Stimulated activated CD4-positive, alpha-beta T cell treated with anti-CD3 and anti-CD28 coated beads, TNF-alpha, amount 100 ng/mL, for 1 hour (primary cell): ENCODE measurements at regions not wholly inside any gene's neighbourhood (a gene's known extent, or its start where the extent isn't known, plus 50 kb on each side); places are given as distances from the start of the nearest gene placed in this dataset.

Source experiments
- DNase-seq, 3 donors: peaks; one replicate each; pipeline ENCODE4 v3.0.0-alpha.2; 2020; ENCODE audit warnings: low read depth in 3 of 3, low spot score in 1 of 3

DNA sequence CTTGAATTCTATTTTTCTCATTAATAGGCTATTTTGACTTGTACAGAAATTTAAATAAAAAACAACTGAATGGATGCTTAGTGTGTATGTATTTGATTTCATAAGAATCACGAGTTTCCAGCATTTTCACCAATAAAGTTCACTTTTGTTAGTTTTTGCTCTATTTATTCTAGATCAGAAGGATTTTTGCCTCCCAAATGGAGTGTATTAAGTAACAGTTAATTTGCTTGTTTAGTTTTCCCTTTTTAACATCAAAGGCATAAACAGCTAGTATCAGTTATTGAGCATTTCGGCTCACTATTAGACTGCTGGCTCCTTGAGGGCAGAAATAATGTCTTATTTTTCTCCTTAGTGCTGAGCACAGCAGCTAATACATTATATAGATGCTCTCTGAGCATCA, 414.1 kb downstream of the FGF9 start:
- DNase-seq, result no peak

DNA sequence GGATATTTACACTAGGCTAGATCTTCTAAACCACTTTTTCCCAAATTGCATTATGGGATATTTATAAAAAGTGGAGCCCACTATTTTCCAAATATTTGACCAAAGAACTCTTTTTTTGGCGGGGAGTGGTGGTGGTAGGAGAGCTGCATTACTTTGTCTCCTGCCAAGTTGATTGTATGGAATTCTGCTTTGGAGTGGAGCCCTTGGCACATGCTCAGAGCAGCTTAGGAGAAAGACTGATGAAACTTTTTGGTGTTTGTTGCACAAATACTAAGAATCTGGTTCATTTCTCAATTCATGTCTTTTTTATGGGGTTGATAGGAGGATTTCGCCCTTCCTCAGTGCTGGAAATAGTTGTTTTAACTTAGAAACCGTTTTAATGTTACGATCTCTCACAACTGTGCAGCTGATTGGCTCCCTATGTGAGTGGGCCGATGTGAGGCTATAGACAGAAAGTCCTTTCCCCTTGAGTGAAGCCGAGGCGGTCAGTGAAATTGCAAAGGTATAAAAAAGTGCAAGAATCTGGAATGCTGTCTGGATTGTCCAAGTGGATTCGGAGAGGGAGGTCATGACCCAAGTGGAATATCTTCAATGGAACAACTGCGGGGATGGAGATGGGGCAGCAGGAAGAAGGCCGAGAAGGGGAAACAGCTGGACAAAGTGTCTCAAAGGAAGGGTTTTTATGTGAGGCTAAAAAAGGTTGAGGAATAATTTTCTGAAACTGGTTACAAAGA, 415.9 kb downstream of the FGF9 start:
- DNase-seq, result no peak

DNA sequence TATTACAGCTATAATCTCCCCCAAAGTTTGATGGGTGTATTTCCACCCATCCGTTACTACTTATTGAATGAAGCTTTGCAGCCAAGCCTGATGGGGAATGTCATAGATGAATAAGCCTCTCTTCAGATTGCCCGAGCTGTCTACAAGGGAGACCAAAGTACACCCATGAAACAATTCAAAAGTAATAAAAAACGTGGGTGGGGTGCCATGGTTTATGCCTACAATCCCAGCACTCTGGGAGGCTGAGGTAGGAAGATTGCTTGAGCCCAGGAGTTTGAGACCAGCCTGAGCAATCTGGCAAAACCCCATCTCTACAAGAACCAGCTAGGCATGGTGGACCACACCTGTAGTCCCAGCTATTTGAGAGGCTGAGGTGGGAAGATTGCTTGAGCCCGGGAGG, 419.2 kb downstream of the FGF9 start:
- no peak for DNase-seq

DNA sequence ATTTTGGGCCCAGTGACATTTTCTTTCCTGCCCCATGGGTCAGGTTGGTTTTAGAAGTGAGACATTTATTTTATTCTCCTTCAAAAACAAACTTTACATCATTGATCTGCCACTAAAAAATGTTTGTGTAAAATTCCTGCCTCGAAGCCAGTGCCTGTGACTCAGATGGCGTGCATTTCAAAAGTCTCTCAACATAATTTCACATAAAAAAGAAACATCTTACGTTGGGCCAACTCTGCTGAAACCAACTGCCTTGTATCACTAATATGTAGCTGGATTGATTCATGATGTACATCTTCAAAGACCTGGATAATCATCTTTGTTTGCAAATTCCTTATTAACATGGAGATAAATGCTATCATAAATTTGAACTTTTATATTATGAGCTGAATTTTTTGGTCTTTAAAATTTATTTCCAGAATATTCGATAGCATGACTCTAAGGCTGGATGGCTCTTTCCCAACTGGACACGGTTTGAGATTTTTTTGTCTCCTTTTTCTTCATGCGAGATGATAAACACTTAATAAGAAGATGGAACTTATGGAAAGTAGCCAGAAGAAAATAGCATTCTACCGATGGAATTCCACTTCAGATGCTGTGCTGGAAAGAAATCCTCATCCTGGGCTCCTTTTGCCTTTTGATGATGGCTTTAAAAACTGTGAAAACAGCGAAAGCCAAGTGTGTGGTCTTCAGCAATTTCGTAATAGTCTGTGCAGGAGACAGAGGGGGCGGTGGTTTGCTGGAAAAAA, 420.5 kb downstream of the FGF9 start:
- no peak for DNase-seq

DNA sequence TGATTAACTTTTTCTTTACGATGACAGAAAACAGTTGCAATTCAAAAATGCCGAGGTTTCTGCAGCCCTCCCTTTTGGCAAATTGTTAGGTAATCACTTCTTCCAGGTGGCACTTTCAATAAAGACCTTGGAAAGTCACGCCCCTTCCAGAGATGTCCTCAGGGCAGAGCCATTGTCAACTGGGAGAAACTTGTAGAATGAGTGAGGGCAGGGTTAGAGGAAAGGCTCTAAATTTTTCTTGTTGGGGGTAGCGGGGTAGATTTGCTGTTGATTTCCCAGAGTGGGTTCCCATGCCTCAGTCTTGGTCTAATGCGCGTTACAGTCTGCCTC, 421.1 kb downstream of the FGF9 start:
- no peak for DNase-seq

DNA sequence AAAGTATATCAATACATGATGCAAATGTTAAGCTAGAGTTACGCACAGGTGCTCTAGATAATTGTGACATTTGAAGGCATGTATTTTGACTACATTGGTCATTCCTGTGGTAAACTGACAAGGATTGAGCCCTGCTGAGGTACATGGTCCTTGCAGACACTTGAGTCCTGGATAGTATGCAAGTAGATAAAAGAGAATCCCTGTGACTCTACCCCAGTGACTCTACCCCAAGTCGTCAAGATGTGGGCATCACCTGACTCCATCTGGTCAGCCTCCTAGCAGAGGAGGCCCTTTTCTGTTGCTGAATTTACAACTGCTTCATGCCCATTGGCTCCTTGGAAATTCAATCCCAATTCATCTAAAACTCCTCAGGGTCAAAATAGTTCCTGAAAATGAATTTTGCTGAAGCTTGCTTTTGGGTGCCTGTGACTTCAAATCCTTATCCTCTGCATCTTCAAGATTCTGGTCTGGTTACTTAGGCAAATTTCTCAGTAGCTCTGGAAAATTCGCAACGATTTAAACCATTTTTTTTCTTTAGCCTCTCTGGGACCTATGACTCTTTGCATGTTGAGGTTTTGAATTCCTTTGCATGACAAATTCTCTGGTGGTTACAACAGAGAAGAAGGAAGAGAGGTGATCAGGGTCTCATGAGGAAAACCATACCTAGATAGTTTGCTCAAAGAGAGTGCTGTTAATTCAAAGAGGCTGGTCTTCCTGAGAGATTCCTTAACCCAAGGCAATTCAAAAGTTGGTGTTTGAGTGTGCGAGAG, 422.1 kb downstream of the FGF9 start:
- DNase-seq, result no peak

DNA sequence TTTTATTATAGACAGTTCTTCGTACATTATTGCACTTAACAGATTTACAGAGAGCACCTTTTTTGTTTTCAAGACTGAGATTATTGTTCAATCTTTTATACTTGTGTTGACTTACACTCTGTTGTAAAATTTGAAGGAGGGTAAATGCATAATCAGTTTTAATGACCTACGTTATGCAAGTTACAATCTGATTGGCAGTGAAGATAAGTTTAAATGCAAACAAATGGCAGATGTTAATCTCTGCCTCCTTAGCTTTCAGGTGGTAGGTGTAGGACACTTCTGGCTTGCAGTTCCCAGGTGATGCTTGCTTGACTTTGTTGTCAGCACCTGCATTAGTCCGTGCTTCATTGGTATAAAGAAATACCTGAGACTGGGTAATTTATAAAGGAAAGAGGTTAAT, 424.9 kb downstream of the FGF9 start:
- no peak for DNase-seq

DNA sequence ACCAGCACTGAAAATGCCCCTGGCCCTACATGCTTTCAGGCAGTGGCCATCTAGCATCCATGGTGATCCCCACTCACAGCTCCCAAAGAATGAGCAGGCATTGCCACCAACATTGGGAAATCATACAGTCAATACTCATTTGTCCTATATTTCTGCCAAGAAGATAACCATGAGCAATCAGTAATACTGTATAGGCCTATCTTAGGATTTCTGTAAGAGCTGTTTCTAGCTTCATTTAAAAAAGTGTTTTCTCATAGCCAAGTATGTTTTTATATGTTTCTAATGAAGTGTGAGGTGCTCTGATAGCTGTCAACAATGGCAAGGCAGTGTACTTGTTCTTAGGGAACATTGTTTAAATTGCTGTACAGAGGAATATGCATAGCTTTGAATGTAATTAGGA, 428.7 kb downstream of the FGF9 start:
- no peak for DNase-seq

DNA sequence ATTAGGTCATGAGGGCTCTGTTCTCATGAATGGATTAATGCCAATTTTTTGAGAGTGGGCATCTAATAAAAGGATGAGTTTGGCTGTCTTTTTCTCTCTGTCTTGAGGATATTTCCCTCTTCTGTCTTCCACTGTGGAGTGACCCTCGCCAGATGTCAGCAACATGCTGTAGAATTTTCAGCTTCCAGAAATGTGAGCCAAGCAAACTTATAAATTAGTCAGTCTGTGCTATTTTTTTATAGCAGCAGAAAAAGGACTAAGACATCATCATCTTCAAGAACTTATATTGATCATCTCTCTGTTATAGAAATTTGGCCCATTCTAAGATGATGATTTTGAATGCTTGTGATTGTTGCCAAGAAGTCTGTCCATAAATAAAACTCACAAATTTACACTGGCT, 431.4 kb downstream of the FGF9 start:
- DNase-seq, result no peak

DNA sequence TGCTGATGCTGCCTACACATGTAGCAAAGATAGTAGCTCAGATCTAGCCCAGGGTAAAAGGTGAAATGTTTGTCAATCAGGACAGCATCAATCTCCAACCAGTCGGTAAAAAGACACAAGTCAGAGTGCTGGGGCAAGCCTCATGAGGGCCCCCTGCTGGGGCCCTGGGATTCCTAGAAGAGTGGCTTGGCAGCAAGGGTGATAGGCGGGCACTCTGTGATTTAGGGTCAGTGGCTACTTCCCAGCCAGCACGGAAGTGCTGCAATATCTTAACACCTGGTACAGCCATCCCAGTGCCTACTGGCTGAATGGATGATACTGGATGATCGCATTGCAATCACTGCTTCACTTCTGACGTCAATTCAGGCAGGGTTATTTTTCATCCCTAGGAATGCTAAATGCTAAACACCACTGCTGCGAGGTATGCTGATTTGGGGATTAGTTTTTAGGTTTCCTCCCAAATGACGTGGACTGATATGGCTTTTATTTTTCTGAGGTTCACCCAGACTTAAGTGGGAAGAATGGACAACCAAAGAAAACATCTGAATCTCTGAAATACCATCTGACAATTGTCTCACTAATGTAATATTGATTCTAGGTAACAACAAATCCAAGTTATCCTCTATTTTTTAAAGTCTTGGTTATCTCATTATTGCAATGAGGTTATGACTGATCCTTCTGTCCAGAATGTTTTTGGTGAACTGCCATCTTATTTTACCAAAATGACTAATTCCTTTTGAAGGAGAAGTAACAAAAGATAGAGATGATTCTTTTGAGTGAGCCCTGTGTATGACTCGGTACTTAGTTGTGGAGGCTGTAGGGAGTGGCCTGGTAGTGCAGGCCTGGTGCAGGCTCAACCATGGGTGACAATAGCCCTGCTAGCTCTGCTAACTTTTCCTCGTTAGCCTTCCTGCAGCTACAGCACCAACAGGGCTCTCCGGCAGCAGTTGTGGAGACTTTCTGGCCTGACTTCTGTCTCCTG, 432.5 kb downstream of the FGF9 start:
- DNase-seq, result no peak

DNA sequence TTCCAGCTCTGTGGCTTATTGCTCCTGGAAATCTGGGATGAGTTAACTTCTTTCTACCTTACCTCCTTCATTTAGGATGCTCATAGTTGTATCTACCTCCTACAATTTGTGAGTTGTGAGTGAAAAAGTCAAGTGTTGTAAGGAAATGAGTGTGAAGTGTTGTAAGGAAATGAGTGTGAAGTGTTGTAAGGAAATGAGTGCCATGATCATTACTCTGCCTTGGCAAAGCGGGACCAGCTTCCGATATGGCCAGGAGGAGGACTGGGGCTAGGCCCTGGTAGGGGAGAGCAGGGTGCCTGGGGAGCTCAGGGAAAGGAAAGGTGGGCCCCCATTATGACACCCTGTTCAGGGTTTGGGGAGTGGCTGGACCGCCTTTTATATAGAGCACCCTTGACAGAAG, 435.2 kb downstream of the FGF9 start:
- DNase-seq, result no peak

DNA sequence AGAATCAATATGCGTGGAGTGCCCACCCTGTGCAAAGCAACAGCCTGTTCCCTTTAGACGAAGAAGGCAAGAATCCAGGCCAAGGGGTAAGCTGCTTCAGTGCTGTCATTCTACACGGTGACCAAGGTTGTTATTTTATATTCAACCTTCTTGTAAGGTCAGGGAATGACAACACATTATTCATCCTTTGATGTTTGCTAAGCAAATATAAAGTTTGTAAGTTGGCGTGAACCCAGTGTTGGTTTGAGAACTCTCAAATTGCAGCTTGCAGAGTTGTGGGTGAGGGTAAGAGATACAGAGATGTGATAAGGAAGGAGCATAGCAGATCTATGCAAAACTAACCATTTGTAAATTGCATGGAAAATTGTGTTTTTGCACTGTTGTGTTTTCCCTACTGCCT, 436.7 kb downstream of the FGF9 start:
- no peak for DNase-seq

DNA sequence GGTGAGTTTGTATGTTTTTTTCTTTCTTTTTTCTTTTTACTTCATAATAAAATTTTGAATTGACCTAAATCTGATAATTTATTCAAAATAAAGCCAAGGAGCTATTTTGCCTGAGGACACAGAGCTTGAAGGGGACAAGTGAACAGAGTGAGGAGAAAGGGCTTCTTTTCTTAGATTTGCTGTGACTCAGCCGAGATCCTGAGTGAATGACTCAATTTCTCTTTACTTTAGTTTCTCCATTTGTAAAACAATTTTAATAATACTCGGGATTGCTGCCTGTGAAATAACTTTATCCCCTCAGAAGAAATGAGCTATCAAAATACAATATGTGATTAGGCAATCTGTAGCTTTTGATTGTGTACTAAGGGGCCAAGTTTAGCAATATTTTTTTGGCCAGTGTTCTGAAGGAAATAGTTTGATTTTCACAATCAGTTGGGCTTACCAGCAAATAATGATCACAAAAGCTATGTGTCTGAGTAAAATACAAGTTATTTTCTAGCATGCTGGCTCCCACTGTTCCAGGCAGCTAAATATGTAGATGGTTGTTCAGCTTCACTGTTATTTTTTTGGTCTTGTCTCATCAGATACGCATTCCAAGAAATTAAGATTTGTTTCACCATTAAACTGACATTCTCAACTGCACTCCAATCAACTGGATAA, 437.5 kb downstream of the FGF9 start:
- no peak for DNase-seq

DNA sequence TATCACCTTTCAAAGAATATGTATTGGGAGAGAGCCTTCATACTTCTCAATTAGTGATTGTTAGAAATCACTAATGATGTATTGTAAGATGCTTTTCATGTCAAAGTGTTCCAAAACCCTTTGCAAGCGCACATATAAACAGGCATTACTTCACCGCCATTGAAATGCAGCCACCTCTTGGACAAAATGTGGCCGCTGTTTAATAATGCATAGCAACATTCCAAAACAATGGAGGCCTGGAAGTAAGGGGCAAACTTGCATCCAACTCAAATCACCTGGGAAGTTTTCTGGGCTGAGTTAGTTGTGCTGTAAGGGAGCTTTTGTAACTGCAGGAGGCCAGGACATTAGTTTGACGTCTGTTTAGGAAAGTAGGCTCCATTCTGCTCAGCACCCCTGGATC, 438.1 kb downstream of the FGF9 start:
- no peak for DNase-seq

DNA sequence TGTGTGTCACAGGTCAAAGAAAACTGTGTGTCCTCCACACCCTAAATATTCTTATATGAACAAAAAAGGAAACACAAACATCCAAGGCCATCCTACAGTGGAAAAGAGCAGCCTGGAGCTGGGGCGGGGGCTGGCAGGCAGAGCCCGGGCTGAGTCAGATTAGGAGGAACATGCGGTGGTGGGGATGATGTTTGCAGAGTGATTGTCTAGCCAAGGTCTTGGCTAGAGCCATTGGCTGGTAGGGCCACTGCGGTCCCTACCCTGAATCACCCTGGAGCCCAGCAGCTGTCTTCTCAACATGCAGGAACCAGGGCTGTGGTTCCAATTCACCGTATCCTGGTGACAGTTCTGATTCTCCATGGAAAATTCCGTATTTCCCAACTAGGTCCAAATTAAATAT, 439.5 kb downstream of the FGF9 start:
- DNase-seq, result no peak

DNA sequence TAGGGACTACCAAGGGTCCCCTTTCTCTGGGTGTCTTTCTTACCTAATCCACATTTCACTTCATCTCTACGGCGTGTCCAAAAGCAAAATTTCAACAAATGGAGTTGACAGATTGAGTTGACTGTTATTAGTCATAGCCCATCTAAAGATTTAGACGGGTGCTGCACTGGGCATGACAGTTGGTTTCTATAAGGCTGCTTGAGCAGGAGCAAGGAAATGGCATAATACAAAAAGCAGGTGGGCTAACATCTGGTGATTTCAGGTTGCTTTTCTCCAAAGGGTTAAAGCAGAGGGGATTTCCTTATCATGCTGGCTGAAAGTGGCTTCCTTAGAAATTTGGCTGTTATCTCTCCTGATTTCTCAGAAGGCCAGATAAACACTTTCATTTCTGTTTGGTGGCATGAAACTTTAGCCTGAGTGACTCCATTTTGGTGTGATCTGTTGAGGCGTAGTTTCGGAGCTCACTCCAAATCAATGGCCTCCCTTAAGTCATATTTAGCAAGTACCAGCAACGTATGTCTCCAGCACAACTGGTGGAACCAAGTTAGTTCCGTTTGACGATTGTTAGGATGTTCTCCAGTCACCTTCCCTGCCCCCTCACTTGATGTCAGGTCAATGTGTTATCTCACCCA, 440.4 kb downstream of the FGF9 start:
- no peak for DNase-seq

DNA sequence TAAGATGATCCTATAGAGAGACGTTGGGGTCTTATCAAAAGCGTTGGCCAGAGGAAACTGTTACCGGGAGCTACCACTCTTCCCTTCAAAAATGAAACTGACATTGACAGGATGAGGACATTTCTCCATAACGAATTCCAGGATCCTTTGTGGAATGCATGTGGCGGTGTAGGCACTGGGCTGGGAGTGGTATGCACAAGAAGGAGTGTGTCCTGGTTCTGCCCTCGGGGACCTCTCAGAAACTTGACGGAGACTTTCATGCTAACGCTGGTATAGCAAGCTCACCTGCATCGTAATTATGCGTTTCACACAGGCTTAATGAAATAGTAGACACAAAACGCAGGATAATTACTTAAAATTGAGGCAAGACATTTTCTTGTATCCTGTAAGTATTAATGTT, 441.1 kb downstream of the FGF9 start:
- DNase-seq, result no peak

DNA sequence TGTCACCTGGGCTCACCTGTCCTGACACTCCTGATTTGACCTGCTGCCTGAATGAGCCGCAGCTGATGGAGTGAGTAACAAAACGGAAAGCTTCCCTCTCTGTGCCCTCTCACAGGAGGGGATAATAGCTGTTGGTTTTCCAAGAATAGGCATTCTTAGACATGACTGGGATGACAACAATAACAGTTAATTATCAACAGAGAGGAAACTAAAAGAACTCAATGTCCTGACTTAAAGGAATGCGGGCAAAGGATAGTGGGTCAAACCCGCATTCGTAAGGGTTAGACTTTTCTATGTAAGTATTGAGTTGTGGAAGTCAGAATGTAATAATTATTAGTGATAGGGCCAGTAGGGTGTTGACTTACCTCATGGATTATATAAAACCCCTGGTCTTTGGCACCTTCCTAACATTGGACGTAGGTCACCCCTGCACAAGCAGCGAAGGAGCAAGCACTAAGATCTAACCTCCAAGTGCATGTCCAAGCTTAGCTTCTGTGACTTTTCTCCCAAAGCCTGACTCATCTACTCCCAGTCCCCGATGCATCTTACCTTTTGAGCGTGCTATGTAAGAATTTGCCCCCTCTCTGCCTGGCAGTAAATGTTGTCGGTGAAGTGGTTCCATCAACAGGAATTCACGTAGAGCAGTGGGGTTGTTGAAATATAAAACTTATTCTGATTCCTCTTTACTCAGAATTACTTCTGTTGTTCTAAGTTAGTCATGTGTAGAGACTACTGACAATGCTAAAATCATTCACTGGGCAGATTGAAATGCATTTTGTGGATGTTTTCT, 442.3 kb downstream of the FGF9 start:
- no peak for DNase-seq

DNA sequence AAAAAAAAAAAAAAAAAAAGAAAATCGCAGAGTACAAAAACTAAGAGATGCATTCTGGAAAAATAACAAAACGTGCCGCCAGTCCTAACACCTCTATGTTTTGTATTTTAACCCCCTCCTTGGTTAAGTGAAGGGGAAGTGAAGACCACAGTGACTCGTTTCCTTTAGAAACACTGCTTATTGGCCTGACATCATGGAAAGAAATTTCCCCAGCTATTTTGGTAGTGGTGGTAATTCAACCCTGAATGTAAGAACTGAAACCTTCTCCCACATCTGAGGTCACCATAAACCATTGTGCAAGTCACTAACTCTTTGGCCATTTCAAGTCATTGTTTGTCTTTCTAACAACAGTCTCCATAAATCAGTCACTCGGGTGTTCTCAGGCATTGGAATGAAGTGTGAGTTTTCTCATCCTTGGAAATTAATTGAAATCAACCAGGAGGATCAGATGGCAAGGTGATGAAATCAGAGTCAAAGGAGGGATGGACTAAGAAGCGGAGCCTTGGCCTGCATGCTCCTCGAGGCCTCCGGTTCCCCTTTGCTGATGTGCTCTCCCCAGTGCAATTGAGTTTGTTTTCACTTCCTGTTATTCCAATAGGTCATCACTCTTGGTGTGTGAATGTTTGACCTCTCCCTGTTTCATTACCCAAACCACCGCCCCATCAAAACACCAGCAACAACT, 443.9 kb downstream of the FGF9 start:
- peak in 1 of 3 donors; percentile 4 for DNase-seq
